HL-60 (cell line): ENCODE measurements at regions not wholly inside any gene's neighbourhood (a gene's known extent, or its start where the extent isn't known, plus 50 kb on each side); places are given as distances from the start of the nearest gene placed in this dataset.

Experiments
- TF ChIP-seq, protein P1 (sequence below): IDR thresholded peaks from one replicate; pipeline ENCODE4 v1.5.1; 2011; ENCODE audit warnings: low read length, control low read depth, inconsistent platforms; ENCODE audit not compliant: insufficient read depth
- TF ChIP-seq, protein P2 (sequence below): IDR thresholded peaks from 2 replicates; pipeline ENCODE4 v1.6.1; 2012; ENCODE audit warnings: low read depth; ENCODE audit not compliant: insufficient replicate concordance

GRCh38 chr18:77866351-77866750 is 616.7 kb downstream of the GALR1 start:
- TF ChIP-seq, protein P1, sequence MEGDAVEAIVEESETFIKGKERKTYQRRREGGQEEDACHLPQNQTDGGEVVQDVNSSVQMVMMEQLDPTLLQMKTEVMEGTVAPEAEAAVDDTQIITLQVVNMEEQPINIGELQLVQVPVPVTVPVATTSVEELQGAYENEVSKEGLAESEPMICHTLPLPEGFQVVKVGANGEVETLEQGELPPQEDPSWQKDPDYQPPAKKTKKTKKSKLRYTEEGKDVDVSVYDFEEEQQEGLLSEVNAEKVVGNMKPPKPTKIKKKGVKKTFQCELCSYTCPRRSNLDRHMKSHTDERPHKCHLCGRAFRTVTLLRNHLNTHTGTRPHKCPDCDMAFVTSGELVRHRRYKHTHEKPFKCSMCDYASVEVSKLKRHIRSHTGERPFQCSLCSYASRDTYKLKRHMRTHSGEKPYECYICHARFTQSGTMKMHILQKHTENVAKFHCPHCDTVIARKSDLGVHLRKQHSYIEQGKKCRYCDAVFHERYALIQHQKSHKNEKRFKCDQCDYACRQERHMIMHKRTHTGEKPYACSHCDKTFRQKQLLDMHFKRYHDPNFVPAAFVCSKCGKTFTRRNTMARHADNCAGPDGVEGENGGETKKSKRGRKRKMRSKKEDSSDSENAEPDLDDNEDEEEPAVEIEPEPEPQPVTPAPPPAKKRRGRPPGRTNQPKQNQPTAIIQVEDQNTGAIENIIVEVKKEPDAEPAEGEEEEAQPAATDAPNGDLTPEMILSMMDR = no peak
- TF ChIP-seq, protein P2, sequence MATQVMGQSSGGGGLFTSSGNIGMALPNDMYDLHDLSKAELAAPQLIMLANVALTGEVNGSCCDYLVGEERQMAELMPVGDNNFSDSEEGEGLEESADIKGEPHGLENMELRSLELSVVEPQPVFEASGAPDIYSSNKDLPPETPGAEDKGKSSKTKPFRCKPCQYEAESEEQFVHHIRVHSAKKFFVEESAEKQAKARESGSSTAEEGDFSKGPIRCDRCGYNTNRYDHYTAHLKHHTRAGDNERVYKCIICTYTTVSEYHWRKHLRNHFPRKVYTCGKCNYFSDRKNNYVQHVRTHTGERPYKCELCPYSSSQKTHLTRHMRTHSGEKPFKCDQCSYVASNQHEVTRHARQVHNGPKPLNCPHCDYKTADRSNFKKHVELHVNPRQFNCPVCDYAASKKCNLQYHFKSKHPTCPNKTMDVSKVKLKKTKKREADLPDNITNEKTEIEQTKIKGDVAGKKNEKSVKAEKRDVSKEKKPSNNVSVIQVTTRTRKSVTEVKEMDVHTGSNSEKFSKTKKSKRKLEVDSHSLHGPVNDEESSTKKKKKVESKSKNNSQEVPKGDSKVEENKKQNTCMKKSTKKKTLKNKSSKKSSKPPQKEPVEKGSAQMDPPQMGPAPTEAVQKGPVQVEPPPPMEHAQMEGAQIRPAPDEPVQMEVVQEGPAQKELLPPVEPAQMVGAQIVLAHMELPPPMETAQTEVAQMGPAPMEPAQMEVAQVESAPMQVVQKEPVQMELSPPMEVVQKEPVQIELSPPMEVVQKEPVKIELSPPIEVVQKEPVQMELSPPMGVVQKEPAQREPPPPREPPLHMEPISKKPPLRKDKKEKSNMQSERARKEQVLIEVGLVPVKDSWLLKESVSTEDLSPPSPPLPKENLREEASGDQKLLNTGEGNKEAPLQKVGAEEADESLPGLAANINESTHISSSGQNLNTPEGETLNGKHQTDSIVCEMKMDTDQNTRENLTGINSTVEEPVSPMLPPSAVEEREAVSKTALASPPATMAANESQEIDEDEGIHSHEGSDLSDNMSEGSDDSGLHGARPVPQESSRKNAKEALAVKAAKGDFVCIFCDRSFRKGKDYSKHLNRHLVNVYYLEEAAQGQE = no peak
